Esophagus squamous epithelium (tissue), 4 donors: ENCODE measurements at regions not wholly inside any gene's neighbourhood (a gene's known extent, or its start where the extent isn't known, plus 50 kb on each side); places are given as distances from the start of the nearest gene placed in this dataset.

ENCODE experiments used
- CTCF ChIP-seq, 6 experiments: fragments of 450-650 bp in 4 of 6; fragments of 200-600 bp in 2 of 6; sonication (generic) in 2 of 6; IDR thresholded peaks; one replicate each; pipeline ENCODE4 v1.5.1; 2016 to 2019; ENCODE audit warnings: antibody characterized with exemption in 6 of 6, mild to moderate bottlenecking in 4 of 6, moderate library complexity in 4 of 6
- POLR2A ChIP-seq, 4 donors: fragments of 450-650 bp; IDR thresholded peaks; one replicate each; pipeline ENCODE4 v1.6.1; 2017; ENCODE audit warnings: antibody characterized with exemption in 4 of 4, mild to moderate bottlenecking in 4 of 4, moderate library complexity in 3 of 4

GRCh38 chr5:8952147-8952546 lies 593.7 kb downstream of the SEMA5A start:
- TF ChIP-seq POLR2A (IDR thresholded peaks at IDR 0.05) (no peak), CTCF (IDR thresholded peaks at IDR 0.05) (no peak)
